Skeletal muscle satellite cell (primary cell): ENCODE measurements at regions not wholly inside any gene's neighbourhood (a gene's known extent, or its start where the extent isn't known, plus 50 kb on each side); places are given as distances from the start of the nearest gene placed in this dataset.

Experiments
- H3K27me3 ChIP-seq: 2 replicates; pipeline ENCODE4 v1.7.0; 2013; ENCODE audit warnings: low read length; ENCODE audit not compliant: control insufficient read depth, insufficient read depth
- H3K36me3 ChIP-seq: 2 replicates; pipeline ENCODE4 v1.7.0; 2013; ENCODE audit warnings: mild to moderate bottlenecking, control low read depth, low read length; ENCODE audit not compliant: insufficient read depth
- H3K4me1 ChIP-seq: 2 replicates; pipeline ENCODE4 v1.7.0; 2013; ENCODE audit warnings: low read length; ENCODE audit not compliant: control insufficient read depth, insufficient read depth
- H3K4me2 ChIP-seq: 2 replicates; pipeline ENCODE4 v1.7.0; 2013; ENCODE audit warnings: mild to moderate bottlenecking, low read length
- H3K4me3 ChIP-seq: 2 replicates; pipeline ENCODE4 v1.7.0; 2013; ENCODE audit warnings: low read length
- H3K9ac ChIP-seq: 2 replicates; pipeline ENCODE4 v1.7.0; 2013; ENCODE audit warnings: mild to moderate bottlenecking, low read depth, low read length, moderate library complexity
- H3K9me3 ChIP-seq: replicated peaks from 2 replicates; pipeline ENCODE4 v1.7.0; 2013; ENCODE audit warnings: mild to moderate bottlenecking, control low read depth, low read length

DNA sequence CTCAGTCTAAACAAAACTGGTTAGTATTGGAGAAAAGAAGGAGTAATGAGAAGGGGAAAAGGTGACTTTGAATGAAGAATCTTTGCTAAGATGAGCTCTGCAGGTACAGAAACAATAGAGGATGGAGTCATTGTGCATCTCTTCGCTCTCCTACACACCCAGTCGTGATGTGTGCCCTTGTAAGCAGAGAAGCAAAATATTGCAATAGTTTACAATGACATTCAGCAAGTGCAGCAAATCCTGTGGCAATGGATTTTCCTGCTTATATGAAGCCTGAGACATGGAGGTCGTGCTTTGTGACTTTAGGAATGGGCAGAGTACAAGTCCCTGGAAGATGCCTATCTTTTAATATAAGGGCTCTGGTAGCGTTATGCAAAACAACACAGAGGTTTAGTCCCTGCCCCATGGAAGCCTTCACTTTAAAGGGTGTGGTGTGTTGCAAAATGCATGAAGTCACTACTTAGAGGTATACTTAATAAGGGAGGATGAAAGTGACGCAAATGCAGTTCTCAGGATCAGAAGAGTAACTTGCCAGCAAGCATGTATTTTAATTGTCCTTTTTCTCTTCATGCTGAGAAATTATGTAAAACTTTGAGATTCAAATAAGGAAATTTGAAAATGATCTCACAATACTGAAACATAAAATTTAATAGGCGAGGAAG is 88.0 kb upstream of the IVNS1ABP start:
- H3K4me3 ChIP-seq = no peak overlapping the region
- no peaks in the 10 kb centered on the region for H3K27me3 ChIP-seq
- peaks cover 12% of the 10 kb centered on the region for H3K4me1 ChIP-seq
- no peaks in the 10 kb centered on the region for H3K9me3 ChIP-seq
- H3K4me2 ChIP-seq = no peak overlapping the region
- no peaks in the 10 kb centered on the region for H3K36me3 ChIP-seq
- H3K9ac ChIP-seq = no peak overlapping the region

DNA sequence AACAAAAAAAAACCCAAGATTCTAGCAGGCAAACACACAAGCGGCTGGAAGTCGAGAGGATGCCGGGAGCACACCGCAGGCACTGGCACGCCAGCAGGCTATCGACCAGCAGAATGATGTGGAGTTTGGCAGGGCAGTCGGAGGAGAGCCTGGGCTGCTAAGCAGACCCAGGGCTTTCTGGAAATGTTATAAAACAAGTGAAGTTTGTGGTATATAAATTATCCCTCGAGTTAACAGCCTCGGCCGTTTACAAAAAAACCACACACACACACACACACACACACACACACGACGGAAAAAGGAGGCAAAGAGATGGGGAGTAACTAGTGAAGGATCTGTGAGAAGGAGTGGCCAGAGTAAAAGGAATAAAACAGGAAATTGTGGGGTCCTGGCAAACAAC is 87.2 kb upstream of the IVNS1ABP start:
- Histone ChIP-seq H3K4me1 (peaks cover 19% of the 10 kb centered on the region), H3K4me2 (peak overlapping the region; percentile 61), H3K9me3 (no peaks in the 10 kb centered on the region), H3K27me3 (no peaks in the 10 kb centered on the region), H3K9ac (no peak overlapping the region), H3K4me3 (no peak overlapping the region), H3K36me3 (no peaks in the 10 kb centered on the region)

DNA sequence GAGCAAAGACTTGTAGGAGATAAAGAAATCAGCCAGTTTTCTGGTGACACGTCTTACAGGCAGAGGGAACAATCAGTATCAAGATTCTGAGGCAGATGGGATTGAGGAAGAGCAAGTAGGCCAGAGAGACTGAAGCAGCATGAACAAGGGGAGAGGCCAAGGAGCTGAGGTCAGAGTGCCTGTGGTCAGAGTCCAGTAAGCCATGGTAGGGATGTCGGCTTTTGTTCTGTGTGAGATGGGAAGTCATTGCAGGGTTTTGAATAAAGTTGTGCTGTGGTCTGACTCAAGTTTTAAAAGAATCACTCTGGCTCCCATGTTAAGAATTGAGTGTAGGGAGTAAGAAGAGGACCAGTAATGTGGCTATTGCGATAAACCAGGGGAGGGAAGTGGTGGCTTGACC is 85.9 kb upstream of the IVNS1ABP start:
- no peaks in the 10 kb centered on the region for H3K27me3 ChIP-seq

DNA sequence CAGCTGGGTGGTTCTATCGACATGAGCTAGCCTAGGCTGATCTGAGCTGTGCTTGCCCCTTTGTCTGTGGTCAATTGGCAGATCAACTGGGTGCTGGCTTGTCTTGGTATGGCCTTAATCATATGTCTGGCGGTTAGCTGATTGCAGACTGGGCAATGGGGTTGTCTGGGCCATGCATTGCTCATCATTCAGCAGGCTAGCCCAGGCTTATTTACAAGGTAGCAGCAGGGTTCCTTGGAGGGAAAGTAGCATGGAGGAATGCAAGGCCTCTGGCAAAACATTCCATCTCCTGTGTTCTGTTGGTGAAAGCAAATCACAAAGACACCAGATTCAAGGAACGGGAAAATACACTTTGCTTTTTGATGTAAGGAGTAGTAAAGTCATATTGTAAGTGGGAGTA is 84.0 kb upstream of the IVNS1ABP start:
- Histone ChIP-seq H3K9me3 (no peaks in the 10 kb centered on the region), H3K9ac (no peak overlapping the region), H3K4me3 (no peak overlapping the region), H3K4me2 (no peak overlapping the region), H3K27me3 (no peaks in the 10 kb centered on the region), H3K36me3 (no peaks in the 10 kb centered on the region), H3K4me1 (peaks cover 19% of the 10 kb centered on the region)

More for the DNA sequence above, 85.9 kb upstream of the IVNS1ABP start:
- H3K4me3 ChIP-seq = no peak overlapping the region
- no peak overlapping the region for H3K9ac ChIP-seq
- H3K9me3 ChIP-seq = no peaks in the 10 kb centered on the region
- no peak overlapping the region for H3K4me2 ChIP-seq
- peaks cover 19% of the 10 kb centered on the region for H3K4me1 ChIP-seq
- no peaks in the 10 kb centered on the region for H3K36me3 ChIP-seq

DNA sequence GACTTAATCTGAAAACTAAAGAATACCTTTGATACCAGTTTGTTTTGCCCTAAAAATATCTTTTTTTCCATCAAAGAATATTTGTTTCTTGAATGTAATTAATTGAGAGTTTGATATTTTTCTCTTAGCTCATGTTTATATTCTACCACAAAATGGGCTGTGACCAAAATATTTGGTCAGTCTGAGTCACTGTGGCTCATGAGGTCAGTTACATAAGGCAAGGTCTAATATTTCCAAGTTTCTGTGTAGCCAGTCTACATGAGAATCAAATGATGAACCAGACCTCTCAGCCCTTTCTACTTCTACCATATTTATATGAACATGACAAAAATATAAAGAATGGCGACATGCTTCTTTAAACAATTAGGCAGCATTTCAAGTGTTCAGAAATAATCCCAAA is 83.0 kb upstream of the IVNS1ABP start:
- no peaks in the 10 kb centered on the region for H3K9me3 ChIP-seq
- H3K36me3 ChIP-seq = no peaks in the 10 kb centered on the region
- no peak overlapping the region for H3K4me2 ChIP-seq
- H3K4me1 ChIP-seq = peaks cover 19% of the 10 kb centered on the region
- no peak overlapping the region for H3K4me3 ChIP-seq
- H3K9ac ChIP-seq = no peak overlapping the region
- no peaks in the 10 kb centered on the region for H3K27me3 ChIP-seq

DNA sequence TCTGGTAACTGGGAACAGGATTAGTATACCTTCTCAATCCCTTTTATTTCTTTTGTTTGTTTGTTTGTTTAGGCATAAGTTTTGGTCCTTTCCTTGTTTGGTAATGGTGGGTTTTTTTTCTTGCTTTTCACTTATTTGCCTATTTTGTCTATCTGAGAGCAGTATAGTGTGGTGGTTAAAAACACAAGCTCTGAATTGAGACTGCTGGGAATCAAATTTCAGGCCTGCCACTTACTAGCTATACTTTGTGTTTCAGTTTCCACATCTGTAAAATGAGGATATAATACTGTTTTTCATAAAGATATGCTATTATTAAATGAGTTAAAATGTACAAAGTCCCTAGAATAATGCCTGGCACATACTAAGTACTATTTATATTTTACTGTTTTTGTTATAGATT is 81.6 kb upstream of the IVNS1ABP start:
- no peaks in the 10 kb centered on the region for H3K27me3 ChIP-seq
- H3K9ac ChIP-seq = no peak overlapping the region
- H3K4me3 ChIP-seq = no peak overlapping the region
- H3K9me3 ChIP-seq = no peaks in the 10 kb centered on the region
- no peak overlapping the region for H3K4me2 ChIP-seq
- no peaks in the 10 kb centered on the region for H3K36me3 ChIP-seq
- peaks cover 16% of the 10 kb centered on the region for H3K4me1 ChIP-seq

DNA sequence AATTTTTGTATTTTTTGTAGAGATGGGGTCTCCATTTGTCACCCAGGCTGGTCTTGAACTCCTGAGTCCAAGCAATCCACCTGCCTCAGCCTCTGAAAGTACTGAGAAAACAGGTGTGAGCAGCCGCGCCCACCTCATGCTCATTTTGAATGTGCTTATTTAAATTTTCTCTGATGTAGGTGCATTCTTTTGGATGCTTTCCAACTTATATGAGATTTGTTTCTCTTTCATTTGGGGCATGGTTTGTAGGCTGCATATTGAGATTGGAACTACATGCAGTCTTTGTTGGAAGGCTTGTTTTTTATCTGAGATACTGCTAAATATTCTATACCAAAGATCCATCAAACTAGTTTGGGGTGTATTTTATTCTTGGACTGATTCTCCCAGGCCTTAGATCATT is 81.0 kb upstream of the IVNS1ABP start:
- no peak overlapping the region for H3K4me3 ChIP-seq
- H3K4me2 ChIP-seq = no peak overlapping the region
- H3K4me1 ChIP-seq = peaks cover 16% of the 10 kb centered on the region

DNA sequence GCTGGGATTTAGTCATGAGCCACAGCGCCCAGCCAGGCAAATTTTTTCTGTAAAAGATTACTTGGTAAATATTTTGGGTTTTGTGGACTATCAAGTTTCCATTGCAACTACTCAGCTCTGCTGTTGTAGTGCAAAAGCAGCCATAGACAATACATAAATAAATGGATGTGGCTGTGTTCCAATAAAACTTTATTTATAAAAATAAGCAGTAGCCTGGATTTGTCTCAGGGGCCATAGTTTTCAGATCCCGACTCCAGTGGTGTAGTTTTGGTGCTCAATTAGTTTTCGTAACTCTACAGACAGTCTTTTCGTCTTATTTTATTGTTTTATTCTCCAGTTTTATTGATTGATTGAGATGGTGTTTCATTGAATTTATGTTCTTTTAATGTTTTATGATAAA is 80.1 kb upstream of the IVNS1ABP start:
- no peak overlapping the region for H3K4me3 ChIP-seq
- H3K4me2 ChIP-seq = no peak overlapping the region
- peaks cover 16% of the 10 kb centered on the region for H3K4me1 ChIP-seq
- H3K36me3 ChIP-seq = no peaks in the 10 kb centered on the region
- H3K27me3 ChIP-seq = no peaks in the 10 kb centered on the region
- H3K9ac ChIP-seq = no peak overlapping the region
- H3K9me3 ChIP-seq = no peaks in the 10 kb centered on the region

More for the DNA sequence above, 81.0 kb upstream of the IVNS1ABP start:
- Histone ChIP-seq H3K9me3 (no peaks in the 10 kb centered on the region), H3K27me3 (no peaks in the 10 kb centered on the region), H3K9ac (no peak overlapping the region), H3K36me3 (no peaks in the 10 kb centered on the region)

DNA sequence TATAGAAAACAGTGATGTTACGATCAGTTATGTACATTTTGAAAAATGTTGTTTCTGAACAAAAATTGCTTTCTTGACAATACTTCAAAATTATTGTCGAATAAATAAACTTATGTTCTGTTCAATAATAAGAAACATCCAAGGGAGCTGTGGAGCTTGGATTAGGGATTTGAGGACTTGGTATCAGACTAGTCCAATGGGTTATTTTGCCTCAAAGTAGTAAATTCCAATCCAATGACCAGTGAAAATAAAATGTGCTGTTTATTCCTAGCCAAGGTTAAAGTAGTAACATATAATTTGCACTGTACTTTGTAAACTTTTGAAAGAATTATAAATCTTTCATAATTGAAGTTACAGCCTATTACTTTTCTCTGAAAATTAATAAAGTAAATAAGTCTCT is 79.1 kb upstream of the IVNS1ABP start:
- Histone ChIP-seq H3K4me1 (peaks cover 15% of the 10 kb centered on the region), H3K36me3 (no peaks in the 10 kb centered on the region), H3K4me3 (no peak overlapping the region), H3K27me3 (no peaks in the 10 kb centered on the region), H3K4me2 (no peak overlapping the region), H3K9ac (no peak overlapping the region), H3K9me3 (no peaks in the 10 kb centered on the region)

DNA sequence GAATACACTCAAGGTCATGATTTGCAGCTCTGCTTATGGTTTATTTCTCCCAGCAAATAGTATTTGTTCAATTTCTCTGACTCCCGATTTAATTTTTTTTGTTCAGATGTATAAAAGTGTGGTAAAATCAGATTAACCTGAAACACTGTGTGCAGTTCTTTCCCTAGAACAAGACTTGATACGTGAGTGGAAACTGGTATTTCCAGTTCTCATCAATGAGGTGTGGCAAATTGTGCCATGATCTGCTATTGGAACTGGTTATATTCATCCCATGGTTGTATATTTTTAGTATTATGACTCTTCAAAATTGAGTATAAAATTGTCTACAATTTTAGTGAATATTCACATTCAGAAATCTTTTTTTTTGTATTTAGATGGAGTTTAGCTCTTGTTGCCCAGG is 76.8 kb upstream of the IVNS1ABP start:
- Histone ChIP-seq H3K4me1 (no peaks in the 10 kb centered on the region), H3K4me3 (no peak overlapping the region), H3K9ac (no peak overlapping the region), H3K27me3 (no peaks in the 10 kb centered on the region), H3K9me3 (no peaks in the 10 kb centered on the region), H3K4me2 (no peak overlapping the region), H3K36me3 (no peaks in the 10 kb centered on the region)

DNA sequence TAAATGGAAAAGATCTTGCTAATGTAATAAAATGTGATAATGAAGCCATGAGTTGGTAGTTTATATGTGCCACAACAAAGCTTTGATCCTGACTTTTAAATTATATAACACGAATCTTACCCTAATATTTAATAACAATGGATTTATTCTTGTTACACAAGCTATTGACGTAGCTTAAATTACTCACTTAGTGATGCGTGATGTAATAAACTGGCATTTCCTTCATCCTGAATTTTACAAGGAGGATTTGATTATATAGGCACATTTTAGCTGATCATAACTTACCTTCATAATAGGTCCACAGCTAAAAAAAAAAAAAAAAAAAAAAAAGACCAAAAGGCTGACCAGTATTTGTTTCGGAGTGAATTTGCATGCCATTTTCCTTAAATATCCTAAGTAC is 76.2 kb upstream of the IVNS1ABP start:
- H3K4me3 ChIP-seq = no peak overlapping the region
- H3K4me1 ChIP-seq = no peaks in the 10 kb centered on the region

DNA sequence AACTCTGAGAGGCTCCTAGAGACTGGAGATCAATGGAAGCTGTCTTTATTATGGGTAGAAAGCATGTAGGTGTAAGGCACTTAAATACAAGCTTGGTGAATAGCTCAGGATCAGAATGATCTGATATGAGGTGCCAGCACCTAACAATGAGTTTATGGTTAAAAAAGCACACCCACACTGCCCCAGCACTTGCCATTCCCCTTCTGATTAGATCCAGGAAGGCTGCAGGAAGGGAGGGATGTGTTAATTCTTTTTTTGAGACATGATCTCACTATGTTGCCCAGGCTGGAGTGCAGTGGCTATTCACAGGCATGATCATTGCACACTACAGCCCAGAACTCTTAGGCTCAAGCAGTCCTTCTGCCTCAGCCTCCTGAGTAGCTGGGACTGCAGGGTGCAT is 71.8 kb upstream of the IVNS1ABP start:
- H3K4me2 ChIP-seq = no peak overlapping the region
- H3K9me3 ChIP-seq = no peaks in the 10 kb centered on the region
- H3K4me1 ChIP-seq = no peaks in the 10 kb centered on the region
- H3K9ac ChIP-seq = no peak overlapping the region
- H3K4me3 ChIP-seq = no peak overlapping the region
- H3K27me3 ChIP-seq = no peaks in the 10 kb centered on the region
- H3K36me3 ChIP-seq = no peaks in the 10 kb centered on the region

More for the DNA sequence above, 76.2 kb upstream of the IVNS1ABP start:
- Histone ChIP-seq H3K9me3 (no peaks in the 10 kb centered on the region), H3K4me2 (no peak overlapping the region), H3K9ac (no peak overlapping the region), H3K36me3 (no peaks in the 10 kb centered on the region), H3K27me3 (no peaks in the 10 kb centered on the region)
